Liver (tissue), 7 donors: ENCODE measurements at regions not wholly inside any gene's neighbourhood (a gene's known extent, or its start where the extent isn't known, plus 50 kb on each side); places are given as distances from the start of the nearest gene placed in this dataset.

ENCODE experiments used
- DNase-seq: peaks from one replicate; pipeline ENCODE4 v3.0.0-alpha.2; 2017; ENCODE audit warnings: low spot score
- H3K27ac ChIP-seq, 2 donors: one replicate each; pipeline ENCODE4 v1.7.0; 2013; ENCODE audit warnings: inconsistent platforms in 2 of 2, low read length in 2 of 2, control low read depth in 1 of 2, low read depth in 1 of 2, mild to moderate bottlenecking in 1 of 2
- H3K27me3 ChIP-seq, 4 donors: one replicate each; pipeline versions ENCODE4 v1.6.1 to v1.7.0; 2013; ENCODE audit warnings: low read length in 3 of 4, inconsistent platforms in 1 of 4, mild to moderate bottlenecking in 1 of 4, moderate library complexity in 1 of 4; ENCODE audit not compliant: control insufficient read depth in 4 of 4, insufficient read depth in 4 of 4
- H3K36me3 ChIP-seq, 4 donors: one replicate each; pipeline versions ENCODE4 v1.6.1 to v1.7.0; 2013; ENCODE audit warnings: low read length in 3 of 4, mild to moderate bottlenecking in 3 of 4, low read depth in 1 of 4, moderate library complexity in 1 of 4; ENCODE audit not compliant: control insufficient read depth in 4 of 4, insufficient read depth in 3 of 4
- H3K4me1 ChIP-seq, 4 donors: one replicate each; pipeline versions ENCODE4 v1.6.1 to v1.7.0; 2013; ENCODE audit warnings: low read length in 3 of 4, mild to moderate bottlenecking in 3 of 4, moderate library complexity in 1 of 4; ENCODE audit not compliant: control insufficient read depth in 4 of 4, insufficient read depth in 4 of 4
- H3K4me3 ChIP-seq, 3 donors: one replicate each; pipeline versions ENCODE4 v1.6.1 to v1.7.0; 2013; ENCODE audit warnings: low read length in 3 of 3, control low read depth in 1 of 3, low read depth in 1 of 3, mild to moderate bottlenecking in 1 of 3
- H3K9ac ChIP-seq, 2 donors: one replicate each; pipeline ENCODE4 v1.7.0; 2013; ENCODE audit warnings: low read length in 2 of 2, mild to moderate bottlenecking in 2 of 2, moderate library complexity in 2 of 2, control low read depth in 1 of 2, low read depth in 1 of 2
- H3K9me3 ChIP-seq, 4 donors: one replicate each; pipeline versions ENCODE4 v1.6.1 to v1.7.0; 2013; ENCODE audit warnings: low read length in 3 of 4; ENCODE audit not compliant: control insufficient read depth in 4 of 4
- ATF3 ChIP-seq: IDR thresholded peaks from 2 replicates; pipeline ENCODE4 v1.6.1; 2016; ENCODE audit warnings: antibody characterized with exemption
- EGR1 ChIP-seq, 2 donors: IDR thresholded peaks; 2 replicates each; pipeline ENCODE4 v1.6.1; 2016 to 2018; ENCODE audit warnings: antibody characterized with exemption in 2 of 2, low read depth in 2 of 2
- FOXA1 ChIP-seq: IDR thresholded peaks from 2 replicates; pipeline ENCODE4 v1.6.1; 2016; ENCODE audit warnings: antibody characterized with exemption
- FOXA2 ChIP-seq: IDR thresholded peaks from 2 replicates; pipeline ENCODE4 v1.6.1; 2016; ENCODE audit warnings: antibody characterized with exemption
- GABPA ChIP-seq, 2 donors: IDR thresholded peaks in 1 of 2; conservative IDR thresholded peaks in 1 of 2; 2 replicates each; pipeline ENCODE4 v1.6.1; 2016; ENCODE audit warnings: antibody characterized with exemption in 2 of 2, mild to moderate bottlenecking in 1 of 2, moderate library complexity in 1 of 2
- HNF4G ChIP-seq: IDR thresholded peaks from 2 replicates; pipeline ENCODE4 v1.6.1; 2016; ENCODE audit warnings: antibody characterized with exemption
- MAX ChIP-seq: IDR thresholded peaks from 2 replicates; pipeline ENCODE4 v1.6.1; 2016; ENCODE audit warnings: antibody characterized with exemption
- RAD21 ChIP-seq, 2 donors: IDR thresholded peaks; 2 replicates each; pipeline ENCODE4 v1.6.1; 2016; ENCODE audit warnings: antibody characterized with exemption in 2 of 2, mild to moderate bottlenecking in 2 of 2
- RXRA ChIP-seq, 2 donors: IDR thresholded peaks; 2 replicates each; pipeline ENCODE4 v1.6.1; 2017 to 2018; ENCODE audit warnings: antibody characterized with exemption in 2 of 2, mild to moderate bottlenecking in 1 of 2
- YY1 ChIP-seq: IDR thresholded peaks from 2 replicates; pipeline ENCODE4 v1.6.1; 2016; ENCODE audit warnings: antibody characterized with exemption, mild to moderate bottlenecking
- WGBS: extraction: QIAGEN DNeasy Blood & Tissue Kit; methylation state at CpG from one replicate; pipeline ENCODE4 v1.1.7; 2013; 5-methylcytosine and 5-hydroxymethylcytosine counted together
- TF ChIP-seq, protein P1 (sequence below): IDR thresholded peaks from 2 replicates; pipeline ENCODE4 v1.6.1; 2016; ENCODE audit warnings: antibody characterized with exemption, mild to moderate bottlenecking
- donor health status: healthy.
- donor health status: healthy.
- donor health status: healthy.
- donor health status: healthy.

GRCh38 chr1:239816081-239816782 is 275.5 kb upstream of the FMN2 start:
- Histone ChIP-seq H3K4me3 (no peak overlapping the region), H3K9ac (no peak overlapping the region), H3K36me3 (no peaks in the 10 kb centered on the region), H3K4me1 (peaks cover 0 to 3% (median 0%) of the 10 kb centered on the region in 4 donors), H3K27me3 (peaks cover 0 to 2% (median 0%) of the 10 kb centered on the region in 4 donors), H3K9me3 (no peaks in the 10 kb centered on the region), H3K27ac (no peak overlapping the region)
- WGBS: 42% methylated on average over 5 of the region's 5 CpGs
- DNase-seq: no peak
- TF ChIP-seq FOXA1 (no peak), EGR1 (IDR thresholded peaks at IDR 0.05; ENCODE audit: low read depth in 2 of 2) (no peak), ATF3 (no peak)
- TF ChIP-seq, protein P1, sequence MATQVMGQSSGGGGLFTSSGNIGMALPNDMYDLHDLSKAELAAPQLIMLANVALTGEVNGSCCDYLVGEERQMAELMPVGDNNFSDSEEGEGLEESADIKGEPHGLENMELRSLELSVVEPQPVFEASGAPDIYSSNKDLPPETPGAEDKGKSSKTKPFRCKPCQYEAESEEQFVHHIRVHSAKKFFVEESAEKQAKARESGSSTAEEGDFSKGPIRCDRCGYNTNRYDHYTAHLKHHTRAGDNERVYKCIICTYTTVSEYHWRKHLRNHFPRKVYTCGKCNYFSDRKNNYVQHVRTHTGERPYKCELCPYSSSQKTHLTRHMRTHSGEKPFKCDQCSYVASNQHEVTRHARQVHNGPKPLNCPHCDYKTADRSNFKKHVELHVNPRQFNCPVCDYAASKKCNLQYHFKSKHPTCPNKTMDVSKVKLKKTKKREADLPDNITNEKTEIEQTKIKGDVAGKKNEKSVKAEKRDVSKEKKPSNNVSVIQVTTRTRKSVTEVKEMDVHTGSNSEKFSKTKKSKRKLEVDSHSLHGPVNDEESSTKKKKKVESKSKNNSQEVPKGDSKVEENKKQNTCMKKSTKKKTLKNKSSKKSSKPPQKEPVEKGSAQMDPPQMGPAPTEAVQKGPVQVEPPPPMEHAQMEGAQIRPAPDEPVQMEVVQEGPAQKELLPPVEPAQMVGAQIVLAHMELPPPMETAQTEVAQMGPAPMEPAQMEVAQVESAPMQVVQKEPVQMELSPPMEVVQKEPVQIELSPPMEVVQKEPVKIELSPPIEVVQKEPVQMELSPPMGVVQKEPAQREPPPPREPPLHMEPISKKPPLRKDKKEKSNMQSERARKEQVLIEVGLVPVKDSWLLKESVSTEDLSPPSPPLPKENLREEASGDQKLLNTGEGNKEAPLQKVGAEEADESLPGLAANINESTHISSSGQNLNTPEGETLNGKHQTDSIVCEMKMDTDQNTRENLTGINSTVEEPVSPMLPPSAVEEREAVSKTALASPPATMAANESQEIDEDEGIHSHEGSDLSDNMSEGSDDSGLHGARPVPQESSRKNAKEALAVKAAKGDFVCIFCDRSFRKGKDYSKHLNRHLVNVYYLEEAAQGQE: no peak

- DNase-seq: no peak
- Histone ChIP-seq H3K36me3 (no peaks in the 10 kb centered on the region), H3K9me3 (no peaks in the 10 kb centered on the region), H3K27ac (no peak overlapping the region), H3K4me1 (peaks cover 0 to 3% (median 0%) of the 10 kb centered on the region in 4 donors), H3K4me3 (no peak overlapping the region), H3K27me3 (no peaks in the 10 kb centered on the region), H3K9ac (no peak overlapping the region)
- TF ChIP-seq RXRA (IDR thresholded peaks at IDR 0.05) (no peak), RAD21 (IDR thresholded peaks at IDR 0.05) (no peak), FOXA2 (no peak), MAX (no peak), GABPA (IDR thresholded peaks at IDR 0.05 in 1 of 2, conservative IDR thresholded peaks at IDR 0.05 in 1 of 2) (no peak), YY1 (no peak), HNF4G (no peak)
- TF ChIP-seq, protein P1: no peak
- WGBS: 68% methylated on average over 1 of the region's 1 CpG
These were observed 274.4 kb upstream of the FMN2 start for GRCh38 chr1:239817276-239817675.
